ENCODE measurements at regions not wholly inside any gene's neighbourhood (a gene's known extent, or its start where the extent isn't known, plus 50 kb on each side); places are given as distances from the start of the nearest gene placed in this dataset.

- Histone ChIP-seq H3K27ac (replicated peaks) (no peak overlapping the region), H3K27me3 (ENCODE audit: insufficient read depth, poor library complexity, severe bottlenecking) (no peaks in the 10 kb centered on the region), H3K4me3 (replicated peaks; ENCODE audit: insufficient read depth, low read length) (no peak overlapping the region)
- DNase-seq (ENCODE audit: low read depth in 1 of 2, low spot score in 1 of 2): no peak
- TF ChIP-seq GABPA (IDR thresholded peaks at IDR 0.05; ENCODE audit: low read depth) (no peak), SPI1 (IDR thresholded peaks at IDR 0.05; ENCODE audit: borderline replicate concordance, low read depth) (no peak), REST (IDR thresholded peaks at IDR 0.05; ENCODE audit: insufficient replicate concordance, low read depth) (no peak), POLR2AphosphoS5 (IDR thresholded peaks at IDR 0.05; ENCODE audit: low read depth) (no peak), CTCF (IDR thresholded peaks at IDR 0.05; ENCODE audit: insufficient read depth, low read length) (no peak)
Observed at GRCh38 chr20:61041481-61041880, 210.6 kb upstream of the CDH4 start.

- TF ChIP-seq GABPA (IDR thresholded peaks at IDR 0.05; ENCODE audit: low read depth) (no peak), REST (IDR thresholded peaks at IDR 0.05; ENCODE audit: insufficient replicate concordance, low read depth) (peak; percentile 57), CTCF (IDR thresholded peaks at IDR 0.05; ENCODE audit: insufficient read depth, low read length) (no peak), SPI1 (IDR thresholded peaks at IDR 0.05; ENCODE audit: borderline replicate concordance, low read depth) (no peak), POLR2AphosphoS5 (IDR thresholded peaks at IDR 0.05; ENCODE audit: low read depth) (no peak)
- H3K27me3 ChIP-seq (ENCODE audit: insufficient read depth, poor library complexity, severe bottlenecking): no peaks in the 10 kb centered on the region
Observed at GRCh38 chr20:61042506-61043385, 209.3 kb upstream of the CDH4 start.

GRCh38 chr20:61043681-61044080 lies 208.4 kb upstream of the CDH4 start:
- no peak for TF ChIP-seq CTCF (IDR thresholded peaks at IDR 0.05; ENCODE audit: insufficient read depth, low read length)
- no peak for TF ChIP-seq POLR2AphosphoS5 (IDR thresholded peaks at IDR 0.05; ENCODE audit: low read depth)
- no peak for TF ChIP-seq SPI1 (IDR thresholded peaks at IDR 0.05; ENCODE audit: borderline replicate concordance, low read depth)
- TF ChIP-seq GABPA (IDR thresholded peaks at IDR 0.05; ENCODE audit: low read depth): no peak
- no peak for TF ChIP-seq REST (IDR thresholded peaks at IDR 0.05; ENCODE audit: insufficient replicate concordance, low read depth)
- no peaks in the 10 kb centered on the region for H3K27me3 ChIP-seq (ENCODE audit: insufficient read depth, poor library complexity, severe bottlenecking)
- H3K27ac ChIP-seq (replicated peaks): no peak overlapping the region
- no peak overlapping the region for H3K4me3 ChIP-seq (replicated peaks; ENCODE audit: insufficient read depth, low read length)
- no peak for DNase-seq (ENCODE audit: low read depth in 1 of 2, low spot score in 1 of 2)

More at GRCh38 chr20:61042506-61043385, 209.3 kb upstream of the CDH4 start:
- no peak for DNase-seq (ENCODE audit: low read depth in 1 of 2, low spot score in 1 of 2)
- H3K4me3 ChIP-seq (replicated peaks; ENCODE audit: insufficient read depth, low read length): no peak overlapping the region
- no peak overlapping the region for H3K27ac ChIP-seq (replicated peaks)

Data from HL-60 (cell line).